Iris pigment epithelial cell (primary cell): ENCODE measurements at regions not wholly inside any gene's neighbourhood (a gene's known extent, or its start where the extent isn't known, plus 50 kb on each side); places are given as distances from the start of the nearest gene placed in this dataset.

ENCODE experiments used
- DNase-seq: peaks from one replicate; pipeline ENCODE4 v3.0.0-alpha.2; 2011; ENCODE audit warnings: low read depth

DNA sequence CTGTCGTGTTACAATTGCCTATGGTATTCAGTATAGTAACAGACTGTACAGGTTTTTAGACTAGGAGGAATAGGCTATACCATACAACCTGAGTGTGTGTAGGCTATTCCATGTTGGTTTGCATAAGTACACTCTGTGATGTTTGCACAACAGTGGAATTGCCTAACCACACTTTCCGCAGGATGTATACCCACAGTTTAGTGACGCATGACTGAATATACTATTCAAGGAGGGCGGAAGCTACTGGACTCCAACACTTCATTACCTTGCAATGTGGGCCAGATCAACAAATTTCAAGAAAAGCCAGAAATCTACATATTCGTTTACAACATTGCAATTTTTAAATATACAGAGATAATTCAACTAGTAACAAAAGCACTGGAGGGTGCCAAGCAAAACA, 317.2 kb downstream of the PDGFC start:
- peak; percentile 82 for DNase-seq

DNA sequence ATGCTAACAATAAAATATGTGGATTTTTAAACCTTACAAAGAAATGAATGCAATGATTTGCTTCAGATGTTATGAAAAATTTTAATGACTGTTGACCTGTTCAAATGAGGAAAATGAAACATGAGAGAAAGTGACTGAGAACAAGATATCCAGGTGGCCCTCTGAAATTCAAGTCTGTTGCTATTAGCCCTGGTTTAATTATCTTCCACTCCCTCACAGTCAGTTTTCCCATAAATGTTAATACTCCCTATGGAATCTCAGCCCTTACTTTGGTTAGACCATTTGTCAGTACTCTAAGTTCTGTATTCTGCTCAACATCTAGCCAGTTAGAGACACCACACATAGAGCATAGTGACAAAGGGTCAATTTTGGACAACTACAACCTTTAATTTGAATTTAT, 327.8 kb downstream of the PDGFC start:
- no peak for DNase-seq

GRCh38 chr4:156642161-156642560, 329.4 kb downstream of the PDGFC start:
- DNase-seq: peak; percentile 29

GRCh38 chr4:156638925-156639605, 332.5 kb downstream of the PDGFC start:
- DNase-seq: peak; percentile 77

DNA sequence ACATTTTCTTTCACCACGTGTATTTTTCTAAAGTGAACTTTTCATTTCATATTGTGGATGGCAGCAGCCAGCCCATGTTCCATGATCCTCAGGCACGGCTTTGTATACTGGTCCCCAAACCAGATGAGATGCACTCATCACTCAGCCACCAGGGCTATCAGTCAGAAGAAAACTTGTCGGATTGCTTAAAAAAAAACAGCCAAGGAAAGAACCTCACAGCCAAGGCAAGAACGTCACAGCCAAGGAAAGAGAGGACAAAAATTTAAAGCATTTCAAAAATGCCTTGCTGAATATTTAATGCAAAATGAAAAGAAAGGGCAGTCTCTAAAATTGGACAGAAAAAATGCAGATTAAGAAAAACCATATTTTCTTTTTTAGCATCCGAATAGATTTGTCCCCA, 333.3 kb downstream of the PDGFC start:
- DNase-seq: peak; percentile 73

GRCh38 chr4:156636381-156636780, 335.2 kb downstream of the PDGFC start:
- no peak for DNase-seq

DNA sequence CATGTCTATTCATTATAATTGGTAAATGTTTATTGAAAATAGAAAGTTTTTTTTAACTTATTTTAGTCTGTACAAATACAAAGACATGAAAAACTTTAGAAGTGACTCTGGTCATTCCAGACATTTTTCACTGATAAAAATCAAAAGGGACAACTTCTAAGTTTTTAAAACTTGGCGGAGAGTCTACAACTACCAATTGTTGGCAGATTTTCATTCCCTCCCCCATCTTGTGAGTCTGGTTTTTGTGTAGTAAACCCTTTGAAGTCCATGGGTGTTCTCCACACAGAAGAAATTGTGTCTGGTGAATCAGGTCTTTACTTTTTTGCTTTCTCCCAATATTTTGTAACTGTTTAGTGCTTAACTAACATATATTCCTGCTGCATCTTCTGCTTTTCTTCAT, 336.5 kb downstream of the PDGFC start:
- no peak for DNase-seq

GRCh38 chr4:156634612-156635011, 337.0 kb downstream of the PDGFC start:
- peak; percentile 54 for DNase-seq

- DNase-seq: no peak
Observed at GRCh38 chr4:156633847-156634246, 337.8 kb downstream of the PDGFC start.

- DNase-seq: no peak
Observed at GRCh38 chr4:156628858-156629257, 342.7 kb downstream of the PDGFC start.

GRCh38 chr4:156623376-156623775, 348.2 kb downstream of the PDGFC start:
- DNase-seq: peak; percentile 17

DNA sequence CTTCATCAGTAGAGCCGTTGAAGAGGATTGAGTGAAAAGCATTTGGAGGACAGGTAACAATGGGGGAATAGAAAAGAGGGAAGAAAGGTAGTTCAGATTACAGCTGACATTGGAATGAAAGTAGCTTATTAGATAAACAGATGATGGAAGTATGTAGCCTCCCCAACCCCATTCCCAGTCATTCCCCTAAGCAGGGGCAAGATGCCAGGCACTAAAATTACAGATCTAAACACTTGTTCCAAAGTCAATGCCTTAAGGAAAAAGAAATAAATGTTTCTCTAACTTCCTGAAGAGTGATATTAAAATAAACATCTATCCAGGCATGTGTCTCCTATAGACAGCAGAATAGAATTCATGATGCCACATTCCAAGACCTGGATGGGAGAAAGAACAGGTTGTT, 350.8 kb downstream of the PDGFC start:
- DNase-seq: no peak

GRCh38 chr4:156619154-156619934, 352.3 kb downstream of the PDGFC start:
- DNase-seq: no peak

GRCh38 chr4:156615066-156615531, 356.5 kb downstream of the PDGFC start:
- peak; percentile 99 for DNase-seq

- no peak for DNase-seq
Observed at GRCh38 chr4:156614536-156614935, 357.1 kb downstream of the PDGFC start.

DNA sequence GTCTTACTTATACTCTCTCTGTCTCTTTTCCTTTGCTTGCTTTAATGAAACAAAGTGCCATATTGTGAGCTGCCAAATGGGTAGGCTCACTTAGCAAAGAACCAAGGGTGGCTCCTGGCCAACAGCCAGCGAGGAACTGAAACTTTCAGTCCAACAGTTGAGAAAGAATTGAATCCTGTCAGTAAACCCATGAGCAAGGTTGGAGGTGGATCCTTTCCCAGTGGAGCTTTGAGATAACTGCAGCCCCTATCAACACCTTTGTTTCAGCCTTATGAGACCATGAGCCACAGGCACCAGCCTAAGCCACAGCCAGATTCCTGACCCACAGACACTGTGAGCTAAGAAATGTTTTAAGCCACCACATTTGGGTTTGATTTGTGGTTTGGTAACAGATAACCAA, 362.2 kb downstream of the PDGFC start:
- no peak for DNase-seq

GRCh38 chr4:156608651-156609050, 362.9 kb downstream of the PDGFC start:
- no peak for DNase-seq

DNA sequence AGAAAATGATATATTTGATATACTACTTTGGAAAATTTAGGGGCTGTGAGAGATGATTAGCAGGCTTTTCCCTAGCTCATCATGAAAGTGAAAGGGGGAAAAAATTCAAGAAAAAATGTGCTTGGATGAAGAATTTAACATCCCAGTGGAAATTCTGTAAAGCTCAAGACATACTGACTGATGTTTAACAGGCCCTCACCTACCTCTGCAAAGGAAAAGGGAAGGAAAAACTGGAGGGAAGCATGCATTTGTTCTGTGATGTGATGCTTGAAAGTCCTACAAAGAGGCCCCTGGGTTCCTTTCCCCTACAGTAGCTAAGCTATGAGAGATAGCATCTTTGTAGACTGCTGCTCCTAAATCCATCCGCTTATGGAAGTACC, 364.1 kb downstream of the PDGFC start:
- no peak for DNase-seq

GRCh38 chr4:156606554-156607477, 364.8 kb downstream of the PDGFC start:
- peak; percentile 85 for DNase-seq

GRCh38 chr4:156598138-156598681, 373.4 kb downstream of the PDGFC start:
- DNase-seq: peak; percentile 96

GRCh38 chr4:156596706-156597329, 374.8 kb downstream of the PDGFC start:
- no peak for DNase-seq

- DNase-seq: peak; percentile 62
Observed at GRCh38 chr4:156596026-156596425, 375.6 kb downstream of the PDGFC start.
